Hematopoietic multipotent progenitor cell treated with erythropoietin and hydrocortisone succinate and interleukin-3 and kit ligand, for 8 days (in vitro differentiated cells): ENCODE measurements at regions not wholly inside any gene's neighbourhood (a gene's known extent, or its start where the extent isn't known, plus 50 kb on each side); places are given as distances from the start of the nearest gene placed in this dataset.
A peak's percentile ranks its signal among the peaks of the same experiment; 100 is the strongest.
"Not testable (repeated sequence)": the region's sequence is repeated elsewhere in the genome, so short reads cannot be mapped to it uniquely, and the experiment has no call there.

Experiments used
- DNase-seq: peaks from one replicate; pipeline ENCODE4 v3.0.0-alpha.2; 2015

DNA sequence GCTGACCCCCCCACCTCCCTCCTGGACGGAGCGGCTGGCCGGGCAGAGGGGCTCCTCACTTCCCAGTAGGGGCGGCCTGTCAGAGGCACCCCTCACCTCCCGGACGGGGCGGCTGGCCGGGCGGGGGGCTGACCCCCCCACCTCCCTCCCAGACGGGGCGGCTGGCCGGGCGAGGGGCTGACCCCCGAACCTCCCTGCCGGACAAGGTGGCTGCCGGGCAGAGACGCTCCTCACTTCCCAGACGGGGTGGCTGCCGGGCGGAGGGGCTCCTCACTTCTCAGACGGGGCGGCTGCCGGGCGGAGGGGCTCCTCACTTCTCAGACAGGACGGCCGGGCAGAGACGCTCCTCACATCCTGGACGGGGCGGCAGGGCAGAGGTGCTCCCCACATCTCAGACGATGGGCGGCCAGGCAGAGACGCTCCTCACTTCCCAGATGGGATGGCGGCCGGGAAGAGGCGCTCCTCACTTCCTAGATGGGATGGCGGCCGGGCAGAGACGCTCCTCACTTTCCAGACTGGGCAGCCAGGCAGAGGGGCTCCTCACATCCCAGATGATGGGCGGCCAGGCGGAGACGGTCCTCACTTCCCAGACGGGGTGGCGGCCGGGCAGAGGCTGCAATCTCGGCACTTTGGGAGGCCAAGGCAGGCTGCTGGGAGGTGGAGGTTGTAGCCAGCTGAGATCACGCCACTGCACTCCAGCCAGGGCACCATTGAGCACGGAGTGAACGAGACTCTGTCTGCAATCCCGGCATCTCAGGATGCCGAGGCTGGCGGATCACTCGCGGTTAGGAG, 66.2 kb upstream of the PAPPA2 start:
- not testable (repeated sequence) for DNase-seq

DNA sequence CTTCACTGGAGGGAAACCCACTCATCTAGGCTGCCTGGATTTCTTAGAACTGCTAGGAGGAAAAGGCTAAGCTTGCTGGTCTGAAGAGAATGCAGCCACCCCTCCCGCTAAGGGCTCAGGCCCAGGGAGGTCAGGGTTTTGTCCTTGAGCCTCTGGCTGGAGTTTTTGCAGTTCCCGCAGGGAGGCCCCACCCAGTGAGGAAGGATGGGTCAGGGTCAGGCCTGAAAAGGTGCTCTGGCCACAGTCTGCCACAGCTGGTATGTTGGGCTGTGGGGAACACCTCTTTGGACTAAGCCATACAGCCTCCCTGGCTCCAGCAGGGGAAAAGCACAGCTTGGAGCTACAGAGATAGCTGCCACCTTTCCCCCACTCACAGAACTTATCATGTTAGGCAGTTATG, 71.4 kb upstream of the PAPPA2 start:
- DNase-seq: no peak

DNA sequence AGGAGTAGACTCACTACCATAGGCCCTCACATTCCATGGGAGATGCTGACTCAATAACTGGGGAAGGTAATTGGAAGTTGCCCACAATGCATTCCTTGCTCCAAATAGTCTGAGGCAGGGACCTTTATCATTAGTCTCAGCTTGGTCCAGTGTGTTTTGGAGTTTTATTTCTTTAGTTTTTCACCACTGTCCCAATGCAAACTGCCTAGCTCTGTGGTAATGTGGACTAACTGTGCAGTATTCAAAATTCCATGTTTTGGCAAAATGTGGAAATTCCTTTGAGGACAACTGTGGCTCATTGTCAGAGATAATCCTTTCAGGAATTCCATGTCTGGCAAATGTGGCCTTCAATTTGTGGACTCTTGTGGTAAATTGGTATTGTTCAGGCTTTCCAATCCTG, 78.1 kb upstream of the PAPPA2 start:
- no peak for DNase-seq

DNA sequence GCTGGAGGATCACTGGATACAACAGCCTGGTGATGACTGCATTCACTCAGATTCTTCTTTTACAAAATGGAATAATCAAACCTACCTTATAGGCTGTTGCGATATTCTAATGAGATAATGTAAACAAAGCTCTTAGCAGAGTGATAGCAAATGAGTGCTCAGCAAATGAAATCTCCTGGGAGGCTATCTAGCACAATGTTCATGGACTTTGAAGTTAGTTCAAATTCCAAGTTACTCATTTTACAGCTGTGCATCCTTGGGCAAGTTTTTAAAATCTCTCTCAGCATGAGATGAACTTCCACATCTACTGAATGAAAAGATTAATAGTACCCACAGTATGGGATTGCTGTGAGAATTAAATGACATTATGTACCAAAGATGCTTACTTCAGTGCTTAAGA, 80.8 kb upstream of the PAPPA2 start:
- DNase-seq: no peak

DNA sequence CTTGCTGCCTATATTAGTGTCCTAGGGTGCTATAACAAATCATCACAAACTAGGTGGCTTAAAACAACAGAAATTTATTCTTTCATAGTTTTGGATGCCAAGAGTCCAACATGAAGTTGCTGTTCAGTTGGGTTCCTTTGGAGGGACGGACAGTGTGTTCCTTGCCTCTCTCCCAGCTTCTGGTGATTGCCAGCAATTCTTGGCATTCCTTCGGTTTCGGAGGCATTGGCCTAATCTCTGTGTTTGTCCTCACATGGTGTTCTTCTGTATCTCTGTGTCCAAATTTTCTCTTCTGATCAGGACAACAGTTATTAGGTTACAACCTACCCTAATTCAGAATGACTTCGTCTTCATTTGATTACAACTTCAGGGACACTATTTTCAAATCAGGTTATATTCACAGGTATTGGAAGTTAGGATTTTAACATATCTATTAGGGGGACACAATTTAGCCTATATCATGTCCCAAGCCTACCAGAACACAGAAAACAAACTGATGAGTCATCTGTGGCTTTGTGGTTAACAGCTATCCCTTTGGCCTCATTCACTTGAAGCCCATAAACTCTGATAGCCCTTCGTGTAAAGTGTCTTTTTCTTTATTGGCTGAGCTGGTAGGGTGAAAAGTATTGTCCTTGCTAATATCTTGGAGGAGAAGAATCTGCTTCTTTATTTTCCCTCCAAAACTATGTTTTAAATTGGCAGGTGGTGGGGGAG, 83.2 kb upstream of the PAPPA2 start:
- peak; percentile 3 for DNase-seq

DNA sequence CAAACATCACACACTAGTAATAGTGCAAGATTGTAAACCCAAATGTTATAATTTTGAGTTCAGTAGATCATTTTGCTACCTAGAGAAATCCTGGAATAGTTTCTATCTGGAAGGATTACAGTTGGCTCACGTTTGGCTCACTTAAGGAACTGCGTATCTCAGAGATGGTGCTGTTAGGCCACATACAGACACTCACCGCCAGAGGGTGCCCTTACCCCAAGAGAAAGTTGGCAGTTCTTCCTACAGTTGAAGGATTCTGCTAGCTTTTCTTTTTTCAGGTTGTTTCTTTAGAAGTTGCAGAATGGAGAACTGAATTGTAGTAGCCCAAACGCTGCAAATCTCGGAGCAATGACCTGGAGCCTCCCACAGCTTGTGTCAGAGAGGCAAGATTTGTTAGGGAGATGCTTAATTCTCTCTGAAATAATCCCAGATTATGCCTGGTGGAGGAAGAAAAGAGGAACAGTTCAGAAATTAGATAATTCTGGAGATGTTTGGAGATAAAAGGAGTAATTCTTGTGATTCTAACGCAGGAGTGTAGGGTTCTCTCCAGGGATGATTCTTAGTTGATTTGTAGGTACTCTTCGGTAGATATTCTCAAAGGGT, 87.9 kb upstream of the PAPPA2 start:
- DNase-seq: peak; percentile 64

DNA sequence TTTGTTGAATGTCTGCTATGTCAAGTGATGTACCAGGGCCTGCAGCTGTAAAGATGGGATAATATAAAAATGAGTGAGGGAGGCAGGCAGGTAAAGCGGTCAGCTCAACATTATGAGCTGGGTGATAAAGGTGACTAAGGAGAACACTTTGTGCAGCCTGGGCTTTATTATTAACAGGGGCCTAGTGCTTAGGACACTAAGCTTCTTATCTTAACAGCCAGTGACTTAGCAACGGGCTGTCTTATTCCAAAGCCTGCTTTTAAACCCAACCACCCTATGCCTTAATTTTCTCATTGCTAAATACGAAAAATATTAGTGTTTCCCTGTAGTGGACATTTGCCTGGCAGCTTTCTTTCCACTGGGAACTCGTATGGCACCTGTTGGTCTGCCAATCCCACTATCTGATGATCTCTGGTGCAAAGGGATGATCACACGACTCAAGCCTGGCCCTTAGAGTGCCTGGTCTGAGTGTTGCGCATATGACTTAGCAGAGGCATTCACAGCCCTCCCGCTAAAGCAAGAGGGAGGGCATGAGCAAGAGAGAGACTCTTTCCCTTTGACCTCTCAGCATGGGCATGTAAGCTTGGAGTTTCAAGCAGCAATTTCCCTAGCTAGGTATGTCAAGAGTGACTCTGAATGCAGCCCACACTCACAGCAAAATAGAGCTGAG, 98.6 kb upstream of the PAPPA2 start:
- DNase-seq: no peak

DNA sequence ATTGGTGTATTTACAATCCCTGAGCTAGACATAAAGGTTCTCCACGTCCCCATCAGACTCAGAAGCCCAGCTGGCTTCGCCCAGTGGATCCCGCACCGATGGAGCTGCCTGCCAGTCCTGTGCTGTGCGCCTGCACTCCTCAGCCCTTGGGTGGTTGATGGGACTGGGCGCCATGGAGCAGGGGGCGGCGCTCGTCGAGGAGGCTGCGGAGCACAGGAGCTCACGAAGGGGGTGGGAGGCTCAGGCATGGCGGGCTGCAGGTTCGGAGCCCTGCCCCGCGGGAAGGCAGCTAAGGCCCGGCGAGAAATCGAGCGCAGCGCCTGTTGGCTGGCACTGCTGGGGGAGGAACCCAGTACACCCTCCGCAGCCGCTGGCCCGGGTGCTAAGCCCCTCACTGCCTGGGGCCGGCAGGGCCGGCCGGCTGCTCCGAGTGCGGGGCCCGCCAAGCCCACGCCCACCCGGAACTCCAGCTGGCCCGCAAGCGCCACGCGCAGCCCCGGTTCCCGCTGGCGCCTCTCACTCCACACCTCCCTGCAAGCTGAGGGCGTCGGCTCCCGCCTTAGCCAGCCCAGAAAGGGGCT, 113.8 kb upstream of the PAPPA2 start:
- DNase-seq: not testable (repeated sequence)

DNA sequence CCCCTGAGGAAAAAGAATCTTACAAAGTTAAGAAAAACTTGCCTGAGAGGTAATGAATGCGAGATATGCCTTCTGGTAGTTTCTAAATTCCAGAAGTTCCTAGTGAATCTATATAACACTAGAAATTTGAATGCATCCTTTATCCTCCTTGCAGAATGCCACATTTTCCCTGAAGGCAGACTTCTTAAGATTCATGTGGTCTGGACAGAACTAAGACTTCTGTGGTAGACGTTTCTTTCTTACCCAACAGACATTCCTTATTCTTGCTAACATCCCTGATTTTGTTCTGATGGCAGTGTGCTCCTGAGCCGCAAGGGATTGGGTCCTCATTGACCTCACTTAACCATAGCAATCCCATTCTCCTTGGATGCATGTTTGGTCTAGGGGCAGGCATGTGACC, 121.3 kb upstream of the PAPPA2 start:
- no peak for DNase-seq

DNA sequence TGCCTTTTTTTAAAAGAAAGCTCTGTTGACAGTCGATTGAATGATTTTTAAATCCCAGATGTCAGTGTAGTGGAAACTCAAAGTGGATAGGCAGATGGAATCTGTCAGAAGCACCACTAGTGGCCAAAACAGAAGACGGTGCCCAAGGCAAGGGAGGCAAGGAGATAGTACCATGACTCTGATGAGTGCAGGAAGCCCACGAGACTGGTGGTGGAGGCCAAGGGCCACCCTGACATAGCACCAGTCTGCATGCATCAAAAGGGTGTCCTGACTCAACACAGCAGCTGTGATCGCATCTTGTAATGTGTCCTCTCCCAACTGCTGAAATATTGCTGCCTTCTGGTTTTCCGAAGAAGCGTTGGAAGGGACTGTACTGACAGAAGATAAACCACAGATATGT, 124.1 kb upstream of the PAPPA2 start:
- DNase-seq: no peak

DNA sequence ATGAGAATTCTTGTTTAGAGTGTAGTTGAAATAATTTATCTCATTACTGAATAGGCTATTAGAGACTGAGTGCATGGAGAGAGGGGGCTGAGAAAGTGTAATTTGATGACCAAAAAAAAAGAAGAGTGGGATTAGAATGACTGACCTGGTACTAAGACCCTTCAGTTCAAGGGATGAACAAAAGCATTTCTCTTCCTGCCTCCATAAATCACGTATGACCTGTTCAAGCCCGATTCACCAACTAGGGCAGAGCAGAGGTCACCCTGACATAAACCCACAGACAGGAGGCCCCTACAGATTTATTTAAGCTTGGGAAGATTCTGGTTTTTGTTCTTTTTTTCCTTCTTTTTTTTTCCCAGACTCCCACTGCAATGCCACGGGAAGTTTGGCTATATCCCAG, 123.7 kb upstream of the COP1 start:
- DNase-seq: no peak

DNA sequence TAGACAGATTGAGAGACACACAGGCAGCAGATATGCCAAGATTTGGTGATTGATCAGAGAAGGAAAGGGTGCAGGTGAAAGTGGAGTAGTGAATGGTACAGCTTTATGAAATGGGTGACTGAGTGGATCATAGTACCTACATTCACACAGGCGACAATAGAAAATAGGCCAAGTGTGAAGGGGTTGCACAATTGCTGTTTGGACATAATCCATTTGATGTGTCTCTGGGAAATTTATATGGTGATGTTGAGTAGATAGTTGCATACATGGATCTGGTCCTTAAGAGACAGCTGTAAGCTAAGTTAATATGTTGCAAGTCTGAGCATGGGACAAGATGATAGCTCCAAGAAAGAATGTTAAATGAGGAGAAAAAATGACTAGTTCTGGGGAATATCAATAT, 118.6 kb upstream of the COP1 start:
- DNase-seq: no peak

DNA sequence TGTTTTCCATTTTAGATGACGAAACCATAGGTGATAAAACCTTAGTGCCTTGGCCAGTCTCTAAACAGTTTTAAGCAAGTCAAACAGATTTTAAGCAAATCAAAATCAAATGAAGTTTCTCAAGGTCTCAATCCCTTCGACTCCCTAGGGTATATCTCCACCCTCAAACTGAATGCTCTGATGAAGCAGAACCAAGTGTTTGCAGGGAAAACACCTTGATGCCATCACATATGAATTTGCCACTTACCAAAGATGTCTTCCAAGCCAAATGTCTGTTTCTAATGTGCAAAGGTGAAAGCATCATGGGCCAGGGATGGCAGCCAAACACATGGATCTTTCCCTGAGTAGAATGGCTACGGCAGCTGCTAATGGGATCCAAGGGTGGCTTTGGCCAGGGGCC, 116.4 kb upstream of the COP1 start:
- DNase-seq: no peak

DNA sequence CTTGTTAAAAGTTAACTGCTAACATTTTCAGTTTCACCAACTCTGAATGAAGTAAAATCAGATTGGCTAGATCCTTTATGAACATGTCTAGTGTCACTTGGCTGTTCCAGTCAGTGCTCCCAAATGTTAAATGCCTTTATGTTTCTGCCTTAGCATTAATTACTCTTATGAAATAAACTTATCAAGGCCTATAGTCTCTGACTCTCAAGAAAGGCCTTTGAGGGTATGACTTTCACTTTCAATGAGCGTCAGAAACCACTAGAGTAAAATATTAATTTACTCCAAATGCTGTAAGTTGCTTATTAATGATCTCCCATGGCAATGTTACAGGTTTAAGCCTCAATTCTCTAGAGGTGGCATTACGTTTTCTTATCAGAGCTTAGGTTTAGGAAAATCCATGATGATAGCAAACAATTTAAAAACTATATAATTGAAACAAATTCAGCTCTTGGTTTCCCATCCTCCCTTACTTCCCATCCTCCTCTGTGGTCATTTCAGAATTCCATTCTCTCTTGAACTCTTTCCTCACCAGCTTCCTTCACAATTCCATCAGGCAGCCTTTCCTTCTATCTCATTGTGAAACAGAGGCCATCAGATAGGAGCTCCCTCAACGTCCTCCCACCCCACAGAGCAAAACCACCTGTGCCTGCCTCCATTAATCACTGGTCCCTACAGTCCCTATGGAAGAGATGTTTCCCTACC, 108.6 kb upstream of the COP1 start:
- no peak for DNase-seq

DNA sequence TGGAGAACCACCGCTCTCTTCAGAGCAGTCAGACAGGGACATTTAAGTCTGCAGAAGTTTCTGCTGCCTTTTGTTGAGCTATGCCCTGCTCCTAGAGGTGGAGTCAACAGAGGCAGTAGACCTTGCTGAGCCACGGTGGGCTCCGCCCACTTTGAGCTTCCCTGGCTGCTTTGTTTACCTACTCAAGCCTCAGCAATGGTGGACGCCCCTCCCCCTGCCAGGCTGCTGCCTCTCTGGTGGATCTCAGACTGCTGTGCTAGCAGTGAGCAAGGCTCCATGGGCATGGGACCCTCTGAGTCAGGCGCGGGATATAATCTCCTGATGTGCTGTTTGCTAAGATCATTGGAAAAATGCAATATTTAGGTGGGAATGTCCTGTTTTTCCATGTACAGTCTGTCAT, 89.5 kb upstream of the COP1 start:
- DNase-seq: not testable (repeated sequence)

DNA sequence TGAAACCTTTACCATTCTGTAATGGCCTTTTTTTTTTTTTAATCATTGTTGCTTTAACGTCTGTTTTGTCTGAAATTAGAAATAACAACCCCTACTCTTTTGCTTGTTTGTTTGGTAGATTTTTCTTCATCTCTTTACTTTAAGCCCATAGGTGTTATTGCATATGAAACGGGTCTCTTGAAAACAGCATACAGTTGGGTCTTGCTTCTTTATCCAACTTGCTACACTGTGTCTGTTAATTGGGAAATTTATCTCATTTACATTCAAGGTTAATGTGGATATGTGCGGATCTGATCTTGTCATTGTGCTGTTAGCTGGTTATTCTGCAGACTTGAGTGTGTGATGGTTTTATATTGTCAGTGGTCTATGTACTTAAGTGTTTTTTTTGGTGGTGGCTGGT, 78.9 kb upstream of the COP1 start:
- no peak for DNase-seq

DNA sequence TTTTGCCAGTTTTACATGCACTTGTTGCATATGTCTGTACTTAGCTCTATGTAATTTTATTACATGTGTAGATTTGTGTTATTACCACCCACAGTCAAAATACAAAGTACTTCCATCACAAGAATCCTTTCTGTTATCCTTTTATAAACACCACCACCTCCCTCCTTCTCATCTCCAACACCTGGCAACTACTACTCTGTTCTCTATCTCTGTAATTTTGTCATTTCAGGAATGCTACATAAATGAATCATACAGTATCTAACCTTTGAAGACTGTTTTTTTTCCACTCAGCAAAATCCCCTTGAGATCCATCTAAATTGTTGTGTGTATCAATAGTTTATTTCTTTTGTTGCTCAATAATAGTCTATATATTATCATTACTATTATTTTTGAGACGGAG, 64.5 kb upstream of the COP1 start:
- DNase-seq: no peak
